Caco-2 (cell line): ENCODE measurements at regions not wholly inside any gene's neighbourhood (a gene's known extent, or its start where the extent isn't known, plus 50 kb on each side); places are given as distances from the start of the nearest gene placed in this dataset.

Source experiments
- BruUV-seq: library from RNA; stranded (reverse); fragments of 400-500 nt; replicated peaks from 2 replicates; lab custom pipeline; 2021; lab: Mats Ljungman, UMichigan
- CTCF ChIA-PET: fragments of 300-600 bp; sonication (Branson Sonifier 250); formaldehyde crosslinking; loops from one replicate; lab custom pipeline; 2022; ENCODE audit warnings: antibody characterized with exemption; lab: Charles Lee
- POLR2A ChIA-PET: fragments of 300-600 bp; sonication (Branson Sonifier 250); formaldehyde crosslinking; loops from one replicate; lab custom pipeline; 2022; ENCODE audit warnings: antibody characterized with exemption; lab: Charles Lee
- DNase-seq, 2 experiments: peaks; one replicate each; pipeline versions ENCODE4 v3.0.0 to v3.0.0-alpha.2; 2020 to 2022
- H3K27me3 ChIP-seq: replicated peaks from 2 replicates; pipeline ENCODE4 v1.6.0; 2011; ENCODE audit warnings: low read length; ENCODE audit not compliant: control insufficient read depth, insufficient read depth
- H3K36me3 ChIP-seq: 2 replicates; pipeline ENCODE4 v1.5.1; 2011; ENCODE audit warnings: low read length; ENCODE audit not compliant: control insufficient read depth, insufficient read depth
- H3K4me1 ChIP-seq: fragments of 250-450 bp; sonication (Bioruptor Pico); 2 replicates; pipeline ENCODE4 v1.5.1; 2020; ENCODE audit warnings: mild to moderate bottlenecking
- H3K4me3 ChIP-seq: 2 replicates; pipeline ENCODE4 v1.5.1; 2011; ENCODE audit warnings: low read depth, mild to moderate bottlenecking, control low read depth, low read length
- H3K9me3 ChIP-seq: fragments of 250-450 bp; sonication (Bioruptor Pico); 2 replicates; pipeline ENCODE4 v1.5.1; 2020; ENCODE audit warnings: mild to moderate bottlenecking, moderate library complexity
- H3K27ac Mint-ChIP-seq: one replicate; pipeline ENCODE4 v1.8.0; 2022; ENCODE audit warnings: mixed read lengths; ENCODE audit not compliant: unreplicated experiment
- H3K27me3 Mint-ChIP-seq: one replicate; pipeline ENCODE4 v1.8.0; 2022; ENCODE audit warnings: mixed read lengths; ENCODE audit not compliant: insufficient read depth, unreplicated experiment
- H3K36me3 Mint-ChIP-seq: one replicate; pipeline ENCODE4 v1.8.0; 2022; ENCODE audit warnings: mild to moderate bottlenecking, mixed read lengths; ENCODE audit not compliant: insufficient read depth, unreplicated experiment
- H3K4me1 Mint-ChIP-seq: one replicate; pipeline ENCODE4 v1.8.0; 2022; ENCODE audit warnings: low read depth, mixed read lengths; ENCODE audit not compliant: unreplicated experiment
- H3K4me3 Mint-ChIP-seq: one replicate; pipeline ENCODE4 v1.8.0; 2022; ENCODE audit warnings: mild to moderate bottlenecking, moderate library complexity, mixed read lengths; ENCODE audit not compliant: unreplicated experiment
- H3K9me3 Mint-ChIP-seq: one replicate; pipeline ENCODE4 v1.8.0; 2022; ENCODE audit warnings: mixed read lengths; ENCODE audit not compliant: unreplicated experiment
- intact Hi-C: fragments of 100-400 bp; cut with micrococcal nuclease; formaldehyde crosslinking; loops from one replicate; pipeline ENCODE4 v1.10.0; 2022; ENCODE audit not compliant: unreplicated experiment
- TF ChIP-seq, protein P1 (sequence below), 2 experiments: fragments of 200-600 bp in 1 of 2; IDR thresholded peaks; 1 replicate in 1 of 2; 2 replicates in 1 of 2; pipeline versions ENCODE4 v1.5.1 to v1.8.0; 2011 to 2022; ENCODE audit warnings: antibody characterized with exemption in 1 of 2, control low read depth in 1 of 2, inconsistent platforms in 1 of 2, low read depth in 1 of 2, low read length in 1 of 2, mild to moderate bottlenecking in 1 of 2, moderate library complexity in 1 of 2; ENCODE audit not compliant: insufficient read depth in 1 of 2, severe bottlenecking in 1 of 2, unreplicated experiment in 1 of 2

DNA sequence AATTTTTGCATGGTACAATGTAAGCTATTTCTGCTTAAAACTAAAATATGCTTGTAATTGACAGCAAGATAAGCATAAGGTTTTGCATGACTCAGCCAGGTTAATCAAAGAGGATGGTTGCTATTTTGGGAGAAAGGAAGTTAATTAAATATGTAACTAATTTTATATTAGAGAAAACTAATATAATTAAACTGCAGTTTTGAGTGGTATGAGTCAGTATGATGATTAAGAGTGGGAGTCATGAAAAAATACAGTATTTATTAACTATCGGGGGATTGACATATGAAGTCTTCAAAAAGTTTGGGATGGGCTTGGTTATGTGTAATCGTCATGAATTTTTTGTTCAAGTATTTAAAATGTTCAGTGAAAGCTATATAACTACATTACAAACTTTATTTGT, 54.0 kb upstream of the CDK20 start:
- H3K27me3 ChIP-seq = no peaks in the 10 kb centered on the region
- no peaks in the 10 kb centered on the region for H3K4me1 Mint-ChIP-seq
- H3K36me3 ChIP-seq = no peaks in the 10 kb centered on the region
- no peak overlapping the region for H3K4me3 Mint-ChIP-seq
- H3K4me1 ChIP-seq = no peaks in the 10 kb centered on the region
- POLR2A ChIA-PET = no interaction called here
- H3K9me3 ChIP-seq = no peaks in the 10 kb centered on the region
- BruUV-seq = no TSS peak
- H3K27ac Mint-ChIP-seq = no peak overlapping the region
- no peaks in the 10 kb centered on the region for H3K36me3 Mint-ChIP-seq
- CTCF ChIA-PET = interaction anchor here (0.6 kb wide), 1 partner anchor 17 kb away, joined by 3 read pairs; no protein-coding TSS in a partner anchor
- H3K4me3 ChIP-seq = no peak overlapping the region
- no peak for DNase-seq
- TF ChIP-seq, protein P1, sequence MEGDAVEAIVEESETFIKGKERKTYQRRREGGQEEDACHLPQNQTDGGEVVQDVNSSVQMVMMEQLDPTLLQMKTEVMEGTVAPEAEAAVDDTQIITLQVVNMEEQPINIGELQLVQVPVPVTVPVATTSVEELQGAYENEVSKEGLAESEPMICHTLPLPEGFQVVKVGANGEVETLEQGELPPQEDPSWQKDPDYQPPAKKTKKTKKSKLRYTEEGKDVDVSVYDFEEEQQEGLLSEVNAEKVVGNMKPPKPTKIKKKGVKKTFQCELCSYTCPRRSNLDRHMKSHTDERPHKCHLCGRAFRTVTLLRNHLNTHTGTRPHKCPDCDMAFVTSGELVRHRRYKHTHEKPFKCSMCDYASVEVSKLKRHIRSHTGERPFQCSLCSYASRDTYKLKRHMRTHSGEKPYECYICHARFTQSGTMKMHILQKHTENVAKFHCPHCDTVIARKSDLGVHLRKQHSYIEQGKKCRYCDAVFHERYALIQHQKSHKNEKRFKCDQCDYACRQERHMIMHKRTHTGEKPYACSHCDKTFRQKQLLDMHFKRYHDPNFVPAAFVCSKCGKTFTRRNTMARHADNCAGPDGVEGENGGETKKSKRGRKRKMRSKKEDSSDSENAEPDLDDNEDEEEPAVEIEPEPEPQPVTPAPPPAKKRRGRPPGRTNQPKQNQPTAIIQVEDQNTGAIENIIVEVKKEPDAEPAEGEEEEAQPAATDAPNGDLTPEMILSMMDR (IDR thresholded peaks at IDR 0.05; ENCODE audit: insufficient read depth in 1 of 2, low read depth in 1 of 2, low read length in 1 of 2, severe bottlenecking in 1 of 2, unreplicated experiment in 1 of 2) = no peak
- H3K27me3 Mint-ChIP-seq = no peaks in the 10 kb centered on the region
- intact Hi-C loops = no loop called here
- no peaks in the 10 kb centered on the region for H3K9me3 Mint-ChIP-seq

DNA sequence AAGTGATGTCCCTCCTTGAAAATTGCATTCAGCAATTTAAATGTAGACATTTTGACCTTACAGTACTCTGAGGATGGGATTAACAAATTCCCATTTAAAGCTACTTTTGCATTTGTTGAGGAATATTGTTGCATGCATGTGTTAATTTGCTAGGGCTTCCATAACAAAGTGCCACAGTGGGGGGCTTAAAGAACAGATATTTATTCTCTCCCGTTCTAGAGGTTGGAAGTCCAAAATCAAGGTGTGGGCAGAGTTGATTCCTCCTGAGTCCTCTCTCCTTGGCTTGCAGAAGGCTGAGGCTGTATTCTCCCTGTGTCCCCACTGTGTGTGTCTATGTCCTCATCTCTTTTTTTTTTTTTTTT, 51.8 kb upstream of the CDK20 start:
- Histone ChIP-seq H3K4me3 (no peak overlapping the region), H3K9me3 (no peaks in the 10 kb centered on the region), H3K36me3 (no peaks in the 10 kb centered on the region), H3K4me1 (no peaks in the 10 kb centered on the region), H3K27me3 (no peaks in the 10 kb centered on the region)
- Mint-ChIP-seq H3K27me3 (no peaks in the 10 kb centered on the region), H3K36me3 (no peaks in the 10 kb centered on the region), H3K27ac (no peak overlapping the region), H3K9me3 (no peaks in the 10 kb centered on the region), H3K4me1 (no peaks in the 10 kb centered on the region), H3K4me3 (no peak overlapping the region)
- ChIA-PET POLR2A (interaction anchor here (0.7 kb wide), 1 partner anchor 55 kb away, joined by 6 read pairs; no protein-coding TSS in a partner anchor), CTCF (no interaction called here)
- TF ChIP-seq, protein P1 (IDR thresholded peaks at IDR 0.05; ENCODE audit: insufficient read depth in 1 of 2, low read depth in 1 of 2, low read length in 1 of 2, severe bottlenecking in 1 of 2, unreplicated experiment in 1 of 2) = no peak
- BruUV-seq = no TSS peak
- DNase-seq = no peak
- intact Hi-C loops = no loop called here

DNA sequence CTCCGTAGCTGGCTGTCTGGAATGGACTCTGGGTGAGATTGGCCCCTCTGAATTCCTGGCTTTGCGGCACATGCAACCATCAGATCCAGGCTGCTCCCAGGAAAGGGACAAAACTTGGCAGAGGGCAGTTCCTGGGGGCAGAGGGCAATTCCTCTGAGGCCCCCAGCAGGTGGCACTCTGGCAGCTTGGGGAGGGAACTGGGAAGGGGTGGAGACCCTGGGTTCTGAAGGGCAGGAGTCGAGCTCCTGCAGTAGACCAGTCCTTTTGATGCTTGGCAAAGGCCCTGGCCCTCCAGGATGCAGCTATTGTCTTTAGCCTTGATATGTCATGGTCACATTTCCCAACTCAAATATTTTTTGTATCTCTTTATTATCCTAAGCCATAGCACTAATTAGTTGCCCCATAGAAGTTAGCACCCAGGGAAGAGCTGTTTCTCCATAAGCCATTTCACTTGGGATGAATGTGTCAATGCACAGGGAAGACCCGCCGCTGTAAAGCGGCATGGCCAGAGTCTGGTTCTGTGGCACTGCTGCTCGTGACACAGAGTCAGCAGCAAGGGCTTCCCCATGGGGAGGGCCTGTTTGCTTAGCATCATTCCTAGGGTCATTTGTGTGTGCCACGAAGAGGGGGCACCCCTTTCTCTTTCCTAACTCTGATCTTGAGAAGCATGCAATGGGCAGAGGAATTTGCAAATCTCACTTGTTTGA, 51.2 kb upstream of the CDK20 start:
- H3K4me1 Mint-ChIP-seq = no peaks in the 10 kb centered on the region
- no peaks in the 10 kb centered on the region for H3K36me3 Mint-ChIP-seq
- Histone ChIP-seq H3K4me1 (no peaks in the 10 kb centered on the region), H3K4me3 (no peak overlapping the region), H3K27me3 (no peaks in the 10 kb centered on the region), H3K9me3 (no peaks in the 10 kb centered on the region), H3K36me3 (no peaks in the 10 kb centered on the region)
- ChIA-PET POLR2A (no interaction called here), CTCF (no interaction called here)
- H3K27me3 Mint-ChIP-seq = no peaks in the 10 kb centered on the region
- no peak for DNase-seq
- no peak overlapping the region for H3K27ac Mint-ChIP-seq
- intact Hi-C loops = no loop called here
- no peak overlapping the region for H3K4me3 Mint-ChIP-seq
- TF ChIP-seq, protein P1 (IDR thresholded peaks at IDR 0.05; ENCODE audit: insufficient read depth in 1 of 2, low read depth in 1 of 2, low read length in 1 of 2, severe bottlenecking in 1 of 2, unreplicated experiment in 1 of 2) = no peak
- no peaks in the 10 kb centered on the region for H3K9me3 Mint-ChIP-seq
- BruUV-seq = no TSS peak
